ENCODE measurements at regions not wholly inside any gene's neighbourhood (a gene's known extent, or its start where the extent isn't known, plus 50 kb on each side); places are given as distances from the start of the nearest gene placed in this dataset.

GRCh38 chr13:89457977-89458376 is 1786.8 kb downstream of the SLITRK5 start:
- no peak for TF ChIP-seq TAF1 (IDR thresholded peaks at IDR 0.05; ENCODE audit: borderline replicate concordance, low read depth, low read length)
- no peak for TF ChIP-seq POLR2AphosphoS5 (IDR thresholded peaks at IDR 0.05; ENCODE audit: low read depth, low read length)
- no peak for TF ChIP-seq POLR2A (IDR thresholded peaks at IDR 0.05; ENCODE audit: low read depth, low read length)

Measured in GM12892 (cell line).